ENCODE measurements at regions not wholly inside any gene's neighbourhood (a gene's known extent, or its start where the extent isn't known, plus 50 kb on each side); places are given as distances from the start of the nearest gene placed in this dataset.
A peak's percentile ranks its signal among the peaks of the same experiment; 100 is the strongest.

- no peak for DNase-seq (ENCODE audit: extremely low spot score in 2 of 2)
Observed at GRCh38 chr18:10085416-10085815, 171.6 kb downstream of the VAPA start.

GRCh38 chr18:10085876-10086275 lies 172.1 kb downstream of the VAPA start:
- no peaks in the 10 kb centered on the region for H3K36me3 ChIP-seq
- intact Hi-C loops (cut with DNase I): no loop called here
- no peak overlapping the region for H3K27ac ChIP-seq
- no peaks in the 10 kb centered on the region for H3K9me3 ChIP-seq
- no peaks in the 10 kb centered on the region for H3K27me3 ChIP-seq
- H3K4me1 ChIP-seq: no peaks in the 10 kb centered on the region
- no peak for DNase-seq (ENCODE audit: extremely low spot score in 2 of 2)
- TF ChIP-seq, protein P1, sequence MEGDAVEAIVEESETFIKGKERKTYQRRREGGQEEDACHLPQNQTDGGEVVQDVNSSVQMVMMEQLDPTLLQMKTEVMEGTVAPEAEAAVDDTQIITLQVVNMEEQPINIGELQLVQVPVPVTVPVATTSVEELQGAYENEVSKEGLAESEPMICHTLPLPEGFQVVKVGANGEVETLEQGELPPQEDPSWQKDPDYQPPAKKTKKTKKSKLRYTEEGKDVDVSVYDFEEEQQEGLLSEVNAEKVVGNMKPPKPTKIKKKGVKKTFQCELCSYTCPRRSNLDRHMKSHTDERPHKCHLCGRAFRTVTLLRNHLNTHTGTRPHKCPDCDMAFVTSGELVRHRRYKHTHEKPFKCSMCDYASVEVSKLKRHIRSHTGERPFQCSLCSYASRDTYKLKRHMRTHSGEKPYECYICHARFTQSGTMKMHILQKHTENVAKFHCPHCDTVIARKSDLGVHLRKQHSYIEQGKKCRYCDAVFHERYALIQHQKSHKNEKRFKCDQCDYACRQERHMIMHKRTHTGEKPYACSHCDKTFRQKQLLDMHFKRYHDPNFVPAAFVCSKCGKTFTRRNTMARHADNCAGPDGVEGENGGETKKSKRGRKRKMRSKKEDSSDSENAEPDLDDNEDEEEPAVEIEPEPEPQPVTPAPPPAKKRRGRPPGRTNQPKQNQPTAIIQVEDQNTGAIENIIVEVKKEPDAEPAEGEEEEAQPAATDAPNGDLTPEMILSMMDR (IDR thresholded peaks at IDR 0.05): no peak
- no peak for TF ChIP-seq POLR2AphosphoS5 (IDR thresholded peaks at IDR 0.05; ENCODE audit: insufficient read depth in 1 of 2, low read depth in 1 of 2)
- TF ChIP-seq POLR2A (IDR thresholded peaks at IDR 0.05): no peak
- no peak overlapping the region for H3K4me3 ChIP-seq

More at GRCh38 chr18:10085416-10085815, 171.6 kb downstream of the VAPA start:
- no peak for TF ChIP-seq POLR2A (IDR thresholded peaks at IDR 0.05)
- TF ChIP-seq, protein P1 (IDR thresholded peaks at IDR 0.05): no peak
- no peak for TF ChIP-seq POLR2AphosphoS5 (IDR thresholded peaks at IDR 0.05; ENCODE audit: insufficient read depth in 1 of 2, low read depth in 1 of 2)
- Histone ChIP-seq H3K36me3 (no peaks in the 10 kb centered on the region), H3K9me3 (no peaks in the 10 kb centered on the region), H3K27ac (no peak overlapping the region), H3K27me3 (no peaks in the 10 kb centered on the region), H3K4me1 (no peaks in the 10 kb centered on the region), H3K4me3 (no peak overlapping the region)
- intact Hi-C loops (cut with DNase I): no loop called here

DNA sequence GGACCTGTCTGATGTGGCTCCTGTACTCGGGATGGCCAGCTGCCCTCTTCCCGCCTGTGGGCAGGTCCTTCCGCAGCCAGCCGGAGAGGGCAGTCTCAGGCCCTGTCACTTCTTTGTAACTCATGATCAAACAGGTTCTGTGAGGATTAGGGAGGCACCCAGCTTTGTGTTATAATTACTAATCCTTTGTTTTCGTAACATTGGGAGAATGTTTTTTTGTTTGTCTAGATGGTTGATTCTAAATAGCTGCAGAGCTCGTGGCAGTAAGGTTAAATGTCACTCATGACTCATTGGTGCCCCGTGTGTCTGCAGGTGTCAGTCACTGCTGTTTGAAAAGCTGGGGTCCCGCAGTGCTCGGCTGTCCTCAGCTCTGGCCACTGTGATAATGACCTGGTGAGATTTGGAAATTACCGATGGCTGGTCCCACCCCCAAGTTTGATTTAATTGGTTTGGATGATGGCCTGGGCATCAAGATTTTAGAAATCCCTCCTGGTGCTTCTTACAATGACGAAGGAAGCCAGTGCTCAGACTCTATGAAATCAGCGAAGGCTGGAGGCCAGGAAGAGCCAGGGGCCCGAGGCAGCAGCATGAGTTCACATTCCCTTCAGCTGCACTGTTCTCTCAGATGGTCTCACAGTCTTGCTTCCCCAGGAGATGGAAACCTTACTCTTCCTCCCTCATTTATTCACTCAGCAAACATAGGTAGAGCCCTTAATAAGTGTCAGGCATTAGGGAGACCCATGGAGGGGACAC lies 172.8 kb downstream of the VAPA start:
- no peak for DNase-seq (ENCODE audit: extremely low spot score in 2 of 2)
- no peak for TF ChIP-seq POLR2A (IDR thresholded peaks at IDR 0.05)
- TF ChIP-seq POLR2AphosphoS5 (IDR thresholded peaks at IDR 0.05; ENCODE audit: insufficient read depth in 1 of 2, low read depth in 1 of 2): peak in 1 of 2 donors; percentile 35
- TF ChIP-seq, protein P1 (IDR thresholded peaks at IDR 0.05): no peak

GRCh38 chr18:10088734-10089133 lies 174.9 kb downstream of the VAPA start:
- Histone ChIP-seq H3K4me3 (no peak overlapping the region), H3K27ac (no peak overlapping the region), H3K9me3 (no peaks in the 10 kb centered on the region), H3K4me1 (no peaks in the 10 kb centered on the region), H3K27me3 (no peaks in the 10 kb centered on the region), H3K36me3 (no peaks in the 10 kb centered on the region)
- intact Hi-C loops (cut with DNase I): no loop called here
- DNase-seq (ENCODE audit: extremely low spot score in 2 of 2): no peak
- TF ChIP-seq, protein P1 (IDR thresholded peaks at IDR 0.05): no peak
- no peak for TF ChIP-seq POLR2AphosphoS5 (IDR thresholded peaks at IDR 0.05; ENCODE audit: insufficient read depth in 1 of 2, low read depth in 1 of 2)
- no peak for TF ChIP-seq POLR2A (IDR thresholded peaks at IDR 0.05)

More for the DNA sequence above, 172.8 kb downstream of the VAPA start:
- Histone ChIP-seq H3K4me3 (no peak overlapping the region), H3K27ac (no peak overlapping the region), H3K9me3 (no peaks in the 10 kb centered on the region), H3K4me1 (no peaks in the 10 kb centered on the region), H3K36me3 (no peaks in the 10 kb centered on the region), H3K27me3 (no peaks in the 10 kb centered on the region)
- intact Hi-C loops (cut with DNase I): no loop called here

DNA sequence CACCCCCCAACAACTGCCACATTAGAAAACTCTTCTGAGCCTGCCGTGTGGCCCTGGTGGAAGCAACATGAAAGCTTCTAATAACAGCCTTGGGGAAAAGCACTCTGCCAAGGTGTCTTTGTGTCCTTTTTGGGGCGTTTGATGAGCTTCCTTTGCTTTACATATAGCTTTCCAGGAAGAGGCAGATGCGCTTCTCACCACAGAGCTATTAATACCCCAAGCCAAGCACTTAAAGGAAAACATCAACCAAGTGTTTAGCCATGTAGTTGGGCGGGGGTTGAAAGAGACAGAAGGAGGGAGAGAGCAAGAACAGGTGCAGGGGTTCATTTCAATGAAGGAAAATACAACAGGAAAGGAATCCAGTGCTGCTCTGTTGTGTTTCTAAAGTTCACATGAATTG lies 176.1 kb downstream of the VAPA start:
- no peaks in the 10 kb centered on the region for H3K9me3 ChIP-seq
- H3K36me3 ChIP-seq: no peaks in the 10 kb centered on the region
- DNase-seq (ENCODE audit: extremely low spot score in 2 of 2): no peak
- intact Hi-C loops (cut with DNase I): no loop called here
- no peaks in the 10 kb centered on the region for H3K4me1 ChIP-seq
- no peak overlapping the region for H3K27ac ChIP-seq
- no peaks in the 10 kb centered on the region for H3K27me3 ChIP-seq
- TF ChIP-seq, protein P1 (IDR thresholded peaks at IDR 0.05): no peak
- no peak for TF ChIP-seq POLR2AphosphoS5 (IDR thresholded peaks at IDR 0.05; ENCODE audit: insufficient read depth in 1 of 2, low read depth in 1 of 2)
- no peak for TF ChIP-seq POLR2A (IDR thresholded peaks at IDR 0.05)
- no peak overlapping the region for H3K4me3 ChIP-seq
